Endodermal cell (in vitro differentiated cells): ENCODE measurements at regions not wholly inside any gene's neighbourhood (a gene's known extent, or its start where the extent isn't known, plus 50 kb on each side); places are given as distances from the start of the nearest gene placed in this dataset.

Source experiments
- DNase-seq: peaks from one replicate; pipeline ENCODE4 v3.0.0-alpha.2; 2017
- H3K27ac ChIP-seq: 2 replicates; pipeline ENCODE4 v1.5.1; 2013; ENCODE audit warnings: mild to moderate bottlenecking, low read depth, low read length, moderate library complexity
- H3K27me3 ChIP-seq: 2 replicates; pipeline ENCODE4 v1.6.1; 2013; ENCODE audit warnings: mild to moderate bottlenecking, low read length, moderate library complexity; ENCODE audit not compliant: insufficient read depth, control insufficient read depth, poor library complexity, severe bottlenecking
- H3K36me3 ChIP-seq: 2 replicates; pipeline ENCODE4 v1.7.0; 2013; ENCODE audit warnings: mild to moderate bottlenecking, low read length, moderate library complexity; ENCODE audit not compliant: control insufficient read depth, insufficient read depth
- H3K4me1 ChIP-seq: one replicate; pipeline ENCODE4 v1.7.0; 2013; ENCODE audit warnings: low read length; ENCODE audit not compliant: control insufficient read depth, insufficient read depth
- H3K4me3 ChIP-seq: 2 replicates; pipeline ENCODE4 v1.5.1; 2013; ENCODE audit warnings: mild to moderate bottlenecking, low read length, moderate library complexity
- H3K9ac ChIP-seq: 2 replicates; pipeline ENCODE4 v1.6.1; 2013; ENCODE audit warnings: mild to moderate bottlenecking, low read length, moderate library complexity; ENCODE audit not compliant: poor library complexity, severe bottlenecking; ENCODE audit errors: extremely low read depth
- H3K9me3 ChIP-seq: 2 replicates; pipeline ENCODE4 v1.6.1; 2013; ENCODE audit warnings: mild to moderate bottlenecking, low read length, moderate library complexity; ENCODE audit not compliant: control insufficient read depth
- H3K27ac Mint-ChIP-seq: 2 replicates; pipeline ENCODE4 v1.8.0; 2020; ENCODE audit warnings: mixed read lengths
- H3K27me3 Mint-ChIP-seq: 2 replicates; pipeline ENCODE4 v1.8.0; 2021; ENCODE audit warnings: mild to moderate bottlenecking, mixed read lengths; ENCODE audit not compliant: insufficient read depth
- H3K36me3 Mint-ChIP-seq: 2 replicates; pipeline ENCODE4 v1.8.0; 2020; ENCODE audit warnings: low read depth, mixed read lengths
- H3K4me1 Mint-ChIP-seq: 2 replicates; pipeline ENCODE4 v1.8.0; 2020; ENCODE audit warnings: mixed read lengths
- H3K4me3 Mint-ChIP-seq: 2 replicates; pipeline ENCODE4 v1.8.0; 2020; ENCODE audit warnings: mild to moderate bottlenecking, moderate library complexity, mixed read lengths
- H3K9me3 Mint-ChIP-seq: 2 replicates; pipeline ENCODE4 v1.8.0; 2020; ENCODE audit warnings: mild to moderate bottlenecking, mixed read lengths
- CTCF ChIP-seq: fragments of 200-600 bp; sonication (generic); conservative IDR thresholded peaks from 2 replicates; pipeline ENCODE4 v1.5.0; 2021; ENCODE audit warnings: antibody characterized with exemption, mild to moderate bottlenecking
- WGBS, 2 experiments: methylation state at CpG; one replicate each; pipeline versions ENCODE4 v1.1.5 to v1.1.7; 2013; ENCODE audit warnings: missing lambda C conversion rate in 2 of 2, mixed read lengths in 1 of 2; ENCODE audit not compliant: insufficient coverage in 1 of 2, insufficient read length in 1 of 2; 5-methylcytosine and 5-hydroxymethylcytosine counted together

- Histone ChIP-seq H3K4me3 (no peak overlapping the region), H3K27me3 (no peaks in the 10 kb centered on the region), H3K27ac (no peak overlapping the region), H3K36me3 (no peaks in the 10 kb centered on the region), H3K9ac (no peak overlapping the region), H3K9me3 (no peaks in the 10 kb centered on the region), H3K4me1 (no peaks in the 10 kb centered on the region)
- DNase-seq: no peak
- no peaks in the 10 kb centered on the region for H3K27me3 Mint-ChIP-seq
- H3K27ac Mint-ChIP-seq: no peak overlapping the region
- no peak overlapping the region for H3K4me3 Mint-ChIP-seq
- TF ChIP-seq CTCF: no peak
- H3K4me1 Mint-ChIP-seq: no peaks in the 10 kb centered on the region
- no peaks in the 10 kb centered on the region for H3K36me3 Mint-ChIP-seq
- 50 to 94% methylated on average over 1 to 3 of the region's 3 CpGs for WGBS, 2 experiments
- no peaks in the 10 kb centered on the region for H3K9me3 Mint-ChIP-seq
These were observed 371.1 kb downstream of the BCKDHB start for GRCh38 chr6:80477591-80477990.

- peaks cover 9% of the 10 kb centered on the region for H3K4me1 Mint-ChIP-seq
These were observed 365.8 kb downstream of the BCKDHB start for GRCh38 chr6:80472271-80472670.

GRCh38 chr6:80469977-80470376 lies 363.5 kb downstream of the BCKDHB start:
- Histone ChIP-seq H3K9ac (no peak overlapping the region), H3K27ac (no peak overlapping the region), H3K9me3 (no peaks in the 10 kb centered on the region), H3K4me3 (no peak overlapping the region), H3K36me3 (no peaks in the 10 kb centered on the region), H3K4me1 (no peaks in the 10 kb centered on the region), H3K27me3 (no peaks in the 10 kb centered on the region)
- H3K27me3 Mint-ChIP-seq: no peaks in the 10 kb centered on the region
- WGBS, 2 experiments: 94 to 100% methylated on average over 2 of the region's 2 CpGs
- H3K27ac Mint-ChIP-seq: no peak overlapping the region
- TF ChIP-seq CTCF: no peak
- DNase-seq: no peak
- H3K4me1 Mint-ChIP-seq: peaks cover 14% of the 10 kb centered on the region
- no peak overlapping the region for H3K4me3 Mint-ChIP-seq
- no peaks in the 10 kb centered on the region for H3K36me3 Mint-ChIP-seq
- H3K9me3 Mint-ChIP-seq: no peaks in the 10 kb centered on the region

More at GRCh38 chr6:80472271-80472670, 365.8 kb downstream of the BCKDHB start:
- WGBS, 2 experiments: 78 to 100% methylated on average over 1 of the region's 1 CpG
- no peaks in the 10 kb centered on the region for H3K36me3 ChIP-seq
- H3K4me3 ChIP-seq: no peak overlapping the region
- H3K9ac ChIP-seq: no peak overlapping the region
- H3K4me1 ChIP-seq: no peaks in the 10 kb centered on the region
- TF ChIP-seq CTCF: no peak
- Mint-ChIP-seq H3K4me3 (no peak overlapping the region), H3K27me3 (no peaks in the 10 kb centered on the region), H3K27ac (no peak overlapping the region), H3K9me3 (no peaks in the 10 kb centered on the region), H3K36me3 (no peaks in the 10 kb centered on the region)
- no peak overlapping the region for H3K27ac ChIP-seq
- H3K27me3 ChIP-seq: no peaks in the 10 kb centered on the region
- DNase-seq: no peak
- no peaks in the 10 kb centered on the region for H3K9me3 ChIP-seq
